NCI-H2196 treated with DMSO at 0.1 percent for 48 hours (cell line): ENCODE measurements at regions not wholly inside any gene's neighbourhood (a gene's known extent, or its start where the extent isn't known, plus 50 kb on each side); places are given as distances from the start of the nearest gene placed in this dataset.

ENCODE experiments used
- DNase-seq: peaks from one replicate; lab custom pipeline; 2025; ENCODE audit not compliant: unreplicated experiment; lab: John Stamatoyannopoulos, UW

GRCh38 chr12:84689638-84690037, 223.0 kb downstream of the SLC6A15 start:
- no peak for DNase-seq

- DNase-seq, result no peak
Measured at GRCh38 chr12:84685379-84685778, 227.2 kb downstream of the SLC6A15 start.

GRCh38 chr12:84676787-84677186, 235.8 kb downstream of the SLC6A15 start:
- no peak for DNase-seq

- no peak for DNase-seq
Measured at GRCh38 chr12:84661786-84662185, 250.8 kb downstream of the SLC6A15 start.

GRCh38 chr12:84660139-84660538, 252.5 kb downstream of the SLC6A15 start:
- DNase-seq, result no peak

- no peak for DNase-seq
Measured at GRCh38 chr12:84658877-84659276, 253.7 kb downstream of the SLC6A15 start.

GRCh38 chr12:84656705-84657104, 255.9 kb downstream of the SLC6A15 start:
- DNase-seq, result no peak

GRCh38 chr12:84653482-84653881, 259.1 kb downstream of the SLC6A15 start:
- no peak for DNase-seq

GRCh38 chr12:84648425-84648824, 264.2 kb downstream of the SLC6A15 start:
- DNase-seq, result no peak

- DNase-seq, result no peak
Measured at GRCh38 chr12:84644908-84645307, 267.7 kb downstream of the SLC6A15 start.

GRCh38 chr12:84643993-84644392, 268.6 kb downstream of the SLC6A15 start:
- no peak for DNase-seq

GRCh38 chr12:84641940-84642545, 270.6 kb downstream of the SLC6A15 start:
- no peak for DNase-seq

GRCh38 chr12:84638811-84639368, 273.7 kb downstream of the SLC6A15 start:
- DNase-seq, result no peak

- no peak for DNase-seq
Measured at GRCh38 chr12:84637926-84638325, 274.7 kb downstream of the SLC6A15 start.

- no peak for DNase-seq
Measured at GRCh38 chr12:84636801-84637290, 275.8 kb downstream of the SLC6A15 start.

GRCh38 chr12:84634526-84634925, 278.1 kb downstream of the SLC6A15 start:
- no peak for DNase-seq

GRCh38 chr12:84632556-84632955, 280.0 kb downstream of the SLC6A15 start:
- no peak for DNase-seq

- no peak for DNase-seq
Measured at GRCh38 chr12:84631020-84631419, 281.6 kb downstream of the SLC6A15 start.

- DNase-seq, result no peak
Measured at GRCh38 chr12:84627593-84627992, 285.0 kb downstream of the SLC6A15 start.

- no peak for DNase-seq
Measured at GRCh38 chr12:84624601-84625000, 288.0 kb downstream of the SLC6A15 start.

GRCh38 chr12:84619053-84619571, 293.5 kb downstream of the SLC6A15 start:
- no peak for DNase-seq

- DNase-seq, result no peak
Measured at GRCh38 chr12:84607170-84607819, 305.3 kb downstream of the SLC6A15 start.
